C4-2B (cell line): ENCODE measurements at regions not wholly inside any gene's neighbourhood (a gene's known extent, or its start where the extent isn't known, plus 50 kb on each side); places are given as distances from the start of the nearest gene placed in this dataset.

Experiments used
- CTCF ChIP-seq: fragments of 450-650 bp; conservative IDR thresholded peaks from 2 replicates; pipeline ENCODE4 v1.5.1; 2017; ENCODE audit warnings: mild to moderate bottlenecking
- ZFX ChIP-seq: fragments of 450-650 bp; IDR thresholded peaks from 2 replicates; pipeline ENCODE4 v1.6.1; 2017

GRCh38 chrX:5390376-5390775, 838.3 kb downstream of the NLGN4X start:
- TF ChIP-seq CTCF (no peak), ZFX (no peak)
